Left forelimb (tissue), 1 donor: ENCODE measurements at regions not wholly inside any gene's neighbourhood (a gene's known extent, or its start where the extent isn't known, plus 50 kb on each side); places are given as distances from the start of the nearest gene placed in this dataset.

Source experiments
- DNase-seq: peaks from one replicate; pipeline ENCODE4 v3.0.0-alpha.2; 2018; ENCODE audit warnings: low spot score

DNA sequence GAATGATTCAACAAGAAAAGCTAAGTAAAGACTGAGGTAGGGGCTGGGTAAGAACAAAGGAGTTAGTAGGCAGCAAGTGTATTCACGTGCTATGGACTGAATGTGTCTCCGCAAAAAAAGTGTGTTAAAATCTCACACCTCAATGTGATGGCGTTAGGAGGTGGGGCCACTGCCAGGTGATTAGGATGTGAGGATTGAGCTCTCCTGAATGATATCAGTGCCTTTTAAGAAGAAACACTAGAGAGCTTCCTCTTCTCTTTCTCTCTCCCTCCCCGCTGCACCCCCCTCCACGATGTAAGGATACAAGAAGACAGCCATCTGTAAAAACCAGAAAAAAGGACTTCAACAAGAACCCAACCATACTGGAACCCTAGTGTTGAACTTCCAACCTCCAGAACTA, 396.1 kb upstream of the PLXNA2 start:
- no peak for DNase-seq

- no peak for DNase-seq
Observed at GRCh38 chr1:208641579-208642280, 397.5 kb upstream of the PLXNA2 start.

DNA sequence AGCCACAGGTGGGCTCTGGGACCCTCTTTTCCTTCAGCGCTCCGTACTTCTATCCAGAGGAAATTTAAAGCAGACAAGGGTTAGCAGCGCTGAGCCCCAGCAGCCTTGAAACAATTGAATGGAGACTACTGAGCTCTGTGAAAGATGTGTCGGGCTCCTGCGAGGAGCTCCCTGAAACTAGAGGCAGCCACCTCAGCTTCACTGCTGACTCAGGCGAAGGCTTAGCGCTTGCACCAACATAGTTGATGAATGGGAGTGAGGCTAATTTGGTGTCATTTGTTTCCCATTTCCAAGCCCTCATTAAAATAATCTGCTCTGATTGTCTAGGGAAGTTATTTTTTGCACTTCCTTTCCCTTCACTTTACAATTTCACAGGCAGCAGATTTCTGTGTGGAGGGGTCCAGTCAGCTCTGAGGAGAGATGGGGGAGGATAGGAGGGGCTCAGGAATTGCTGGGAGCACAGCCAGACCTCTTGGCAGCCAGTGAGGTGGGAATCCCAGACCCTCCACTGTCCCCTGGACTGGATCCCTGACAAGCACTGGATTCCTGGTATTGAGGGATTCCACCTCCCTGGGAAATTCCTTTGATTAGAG, 398.9 kb upstream of the PLXNA2 start:
- DNase-seq, result no peak

DNA sequence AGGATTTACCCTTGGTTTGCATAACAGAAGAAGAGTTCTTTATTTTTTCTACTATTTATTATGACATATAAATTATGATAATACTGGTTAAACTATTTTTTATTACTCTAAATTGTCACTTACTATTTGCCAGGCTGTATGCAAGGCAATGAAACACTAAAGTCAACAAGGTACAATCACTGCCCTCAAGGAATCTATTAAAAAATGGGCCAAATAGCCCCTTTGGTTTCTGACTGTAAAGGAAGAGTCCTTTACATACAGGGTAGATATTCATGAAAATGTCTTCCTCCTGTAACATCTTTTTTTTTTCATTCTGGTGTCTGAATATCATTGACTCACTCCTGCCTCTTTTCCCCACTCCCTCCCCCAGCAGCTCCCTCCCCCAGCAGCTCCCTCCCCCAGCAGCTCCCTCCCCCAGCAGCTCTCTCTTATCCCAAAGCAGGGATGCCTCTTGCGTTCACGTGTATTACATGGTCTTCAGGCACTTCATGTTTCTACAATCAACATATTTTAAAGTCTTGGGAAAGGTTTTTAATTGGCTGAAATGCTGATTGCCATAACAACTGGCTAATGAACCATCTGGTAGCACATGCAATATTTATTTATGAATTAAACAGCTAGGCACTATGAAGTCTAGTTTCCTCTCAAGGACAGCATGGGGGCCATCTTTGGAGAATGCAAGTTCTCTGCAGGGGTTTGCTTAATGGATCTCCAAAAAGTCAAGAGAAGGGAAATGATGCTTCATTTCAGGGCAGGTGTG, 400.4 kb upstream of the PLXNA2 start:
- DNase-seq, result no peak

DNA sequence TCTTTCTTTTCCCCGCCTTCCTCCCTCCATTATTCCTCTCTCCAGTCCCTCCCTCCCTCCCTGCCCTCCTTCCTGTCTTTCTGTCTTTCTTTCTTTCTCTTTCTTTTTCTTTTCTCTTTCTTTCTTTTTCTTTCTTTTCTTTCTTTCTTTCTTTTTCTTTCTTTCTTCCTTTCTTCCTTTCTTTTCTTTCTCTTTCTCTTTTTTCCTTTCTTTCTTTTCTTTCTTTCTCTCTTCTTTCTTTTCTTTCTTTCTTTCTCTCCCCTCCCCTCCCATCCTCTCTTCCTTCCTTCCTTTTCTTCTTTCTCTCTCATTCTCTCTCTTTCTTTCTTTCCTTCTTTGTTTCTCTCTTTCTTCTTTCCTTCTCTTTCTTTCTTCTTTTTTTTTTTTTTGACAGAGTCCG, 402.2 kb upstream of the PLXNA2 start:
- DNase-seq, result no peak

- DNase-seq, result no peak
Observed at GRCh38 chr1:208648146-208648545, 404.0 kb upstream of the PLXNA2 start.

DNA sequence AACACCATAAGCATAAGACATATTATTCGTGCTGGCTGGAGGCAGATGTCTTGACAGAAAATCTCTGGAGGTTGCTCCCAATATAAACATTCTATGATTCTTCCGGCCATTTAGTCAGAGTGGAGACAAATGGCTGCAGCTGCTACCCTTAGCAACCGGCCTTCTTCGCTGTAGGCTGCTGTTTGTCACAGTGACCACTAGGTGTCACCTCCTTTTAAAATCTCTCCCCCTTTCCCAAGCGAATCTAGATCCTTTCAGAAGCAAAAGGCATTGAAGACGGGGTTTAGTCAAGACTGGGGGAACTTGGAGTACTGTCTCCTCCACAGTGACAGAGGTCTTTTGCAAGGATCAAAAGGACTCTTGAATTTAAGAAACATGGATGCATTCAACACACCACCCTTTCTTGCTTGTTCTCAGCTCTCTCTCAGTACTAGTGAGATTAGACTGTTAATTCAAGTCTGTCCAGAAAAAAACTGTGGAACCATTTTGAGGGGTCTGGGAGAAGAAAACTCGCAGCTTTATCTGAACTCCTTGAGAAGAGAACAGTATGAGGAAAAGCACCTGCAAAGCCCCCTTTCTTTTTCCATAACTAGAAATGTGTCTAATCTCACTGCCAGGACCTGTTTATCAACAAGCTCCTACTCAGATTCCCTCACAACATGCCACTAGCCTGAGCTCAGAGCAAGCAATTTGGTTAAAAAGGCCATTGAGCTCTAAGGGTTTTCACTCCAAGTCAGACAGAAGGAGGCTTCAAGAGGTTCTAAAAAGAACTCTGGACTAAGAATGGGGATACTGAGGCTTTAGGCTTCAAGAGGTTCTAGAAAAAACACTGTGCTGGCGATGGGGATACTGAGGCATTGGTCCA, 408.3 kb upstream of the PLXNA2 start:
- peak; percentile 65 for DNase-seq

GRCh38 chr1:208653426-208653825, 409.2 kb upstream of the PLXNA2 start:
- no peak for DNase-seq

DNA sequence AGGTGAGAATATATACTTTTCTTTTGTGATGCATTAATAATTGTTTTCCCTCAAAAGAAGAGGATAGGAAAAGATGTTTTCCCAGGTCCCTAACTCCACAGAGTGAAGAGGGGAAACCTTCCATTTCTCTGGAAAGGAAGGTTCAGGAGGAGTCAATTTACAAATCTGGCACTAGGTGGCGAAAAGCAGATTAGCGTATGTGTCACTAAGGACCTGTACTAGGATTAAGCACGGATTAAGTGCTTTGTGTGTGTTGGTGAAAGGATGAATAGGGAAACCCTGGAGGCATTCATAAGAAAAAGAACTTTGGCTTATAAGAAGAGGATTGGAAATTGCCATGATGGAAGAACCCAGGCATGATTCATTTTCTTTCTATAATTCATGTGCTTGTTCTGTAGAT, 410.1 kb upstream of the PLXNA2 start:
- DNase-seq, result no peak

- DNase-seq, result no peak
Observed at GRCh38 chr1:208665936-208666335, 421.8 kb upstream of the PLXNA2 start.

DNA sequence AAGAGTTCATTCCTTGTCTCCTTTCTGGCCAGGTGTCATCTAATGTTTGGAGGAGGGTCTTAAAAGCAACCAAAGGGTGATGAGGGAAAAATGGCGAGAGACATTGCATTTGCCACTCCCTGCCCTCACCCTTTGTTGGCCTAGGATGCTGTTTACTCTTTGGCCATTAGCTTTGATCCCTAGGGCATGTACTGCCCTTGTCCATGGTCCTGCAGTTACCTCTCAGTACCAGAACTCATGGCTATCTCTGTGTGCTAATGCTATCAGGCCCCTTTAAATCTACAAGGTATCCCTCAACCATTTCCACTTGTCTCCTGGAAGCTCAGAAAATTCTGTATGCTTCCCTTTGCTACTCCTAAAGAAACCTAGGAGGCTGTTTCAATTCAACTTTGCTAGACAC, 424.8 kb upstream of the PLXNA2 start:
- no peak for DNase-seq

GRCh38 chr1:208670778-208671177, 426.6 kb upstream of the PLXNA2 start:
- DNase-seq, result no peak

GRCh38 chr1:208681878-208682663, 437.9 kb upstream of the PLXNA2 start:
- DNase-seq, result no peak

DNA sequence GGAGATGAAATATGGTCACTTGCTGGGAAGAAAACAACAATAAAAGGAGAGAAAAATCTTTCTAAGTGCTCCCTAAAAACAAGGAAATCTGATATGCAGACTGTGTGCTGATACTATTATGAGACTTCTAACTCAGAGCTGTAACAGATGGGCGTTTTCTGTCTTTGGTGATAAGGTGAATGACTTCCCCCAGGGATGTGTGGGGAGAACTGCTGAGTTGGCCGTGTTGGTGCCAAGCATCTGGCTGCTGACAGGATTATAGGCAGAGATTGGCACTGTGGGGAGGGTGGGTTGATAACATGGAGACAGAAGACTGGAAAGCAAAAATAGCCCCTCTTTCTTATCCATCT, 438.5 kb upstream of the PLXNA2 start:
- no peak for DNase-seq

GRCh38 chr1:208683141-208683540, 439.0 kb upstream of the PLXNA2 start:
- DNase-seq, result no peak

DNA sequence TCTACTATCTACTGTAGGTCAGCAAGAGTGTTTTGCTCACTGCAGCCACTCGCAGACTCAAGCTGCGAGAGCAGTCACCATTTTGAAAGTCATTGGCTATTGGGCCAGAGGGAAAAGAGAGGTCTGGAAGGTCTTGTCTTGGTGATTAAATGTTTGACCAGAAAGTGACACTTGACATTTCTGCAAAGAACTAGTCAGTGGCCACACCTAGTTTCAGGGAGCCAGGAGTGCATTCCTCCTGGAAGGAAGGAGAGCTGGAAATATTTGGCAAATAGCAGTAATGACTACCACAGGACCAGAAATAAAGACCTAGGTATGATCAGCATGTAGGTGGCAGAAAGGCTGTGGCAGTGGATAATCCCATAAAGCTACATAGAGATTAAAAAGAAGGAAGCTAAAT, 440.0 kb upstream of the PLXNA2 start:
- DNase-seq, result no peak

DNA sequence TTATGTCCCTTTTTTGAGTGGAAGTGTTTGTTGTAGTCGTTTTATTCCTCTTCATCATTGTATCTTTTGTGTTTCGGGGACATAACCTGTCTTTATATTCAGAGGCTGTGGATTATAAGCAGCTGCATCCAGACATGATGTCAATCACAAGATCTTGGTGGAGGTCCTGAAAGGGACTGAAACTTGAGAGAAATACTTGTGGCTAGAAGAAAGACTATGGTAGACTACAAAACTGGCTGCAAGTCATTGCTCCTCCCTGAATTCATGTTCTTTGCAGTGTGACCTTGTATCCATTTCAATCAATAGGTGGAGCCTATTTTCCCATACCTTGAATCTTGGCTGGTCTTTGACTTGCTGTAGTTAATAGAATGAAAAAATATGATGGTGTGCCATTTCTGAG, 442.4 kb upstream of the PLXNA2 start:
- no peak for DNase-seq

GRCh38 chr1:208688656-208689315, 444.6 kb upstream of the PLXNA2 start:
- no peak for DNase-seq

DNA sequence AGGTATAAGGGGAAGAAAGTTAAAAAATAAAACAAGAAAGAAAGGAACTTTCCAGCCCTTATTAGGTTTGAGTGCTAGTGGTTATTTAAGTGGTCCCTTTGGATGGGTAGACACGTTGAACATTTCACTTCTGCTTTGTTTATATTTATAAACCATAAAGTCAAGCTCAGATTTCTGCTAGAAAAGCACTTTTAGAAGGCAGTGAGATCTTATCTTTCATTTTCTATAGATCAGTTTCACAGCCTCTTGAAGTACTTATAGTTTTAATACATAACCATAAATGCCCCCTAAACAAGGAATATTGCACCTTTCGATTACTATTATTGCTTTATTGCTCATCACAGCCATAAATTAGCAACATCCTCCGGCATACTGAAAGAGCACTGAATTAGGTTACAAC, 446.8 kb upstream of the PLXNA2 start:
- no peak for DNase-seq

- DNase-seq, result no peak
Observed at GRCh38 chr1:208709981-208710380, 465.8 kb upstream of the PLXNA2 start.

DNA sequence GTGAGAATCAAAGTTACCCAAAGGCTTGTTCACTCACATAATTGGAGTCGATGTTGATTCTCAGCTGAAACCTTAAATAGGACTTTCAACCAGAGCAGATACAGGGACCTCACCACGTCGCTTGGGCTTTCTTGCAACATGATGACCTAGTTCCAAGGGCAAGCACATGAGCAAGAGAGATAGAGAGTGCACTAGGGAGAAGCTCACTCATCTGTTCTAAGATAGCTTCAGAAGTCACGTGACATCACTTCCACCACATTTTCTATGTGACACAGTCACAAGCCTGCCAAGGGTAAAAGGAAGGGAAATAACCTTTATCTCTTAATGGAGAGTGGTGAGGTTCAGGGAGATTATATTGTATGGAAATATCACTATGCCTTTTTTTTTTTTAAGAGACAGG, 470.1 kb upstream of the PLXNA2 start:
- DNase-seq, result no peak
